Hindlimb muscle (tissue), 1 donor: ENCODE measurements at regions not wholly inside any gene's neighbourhood (a gene's known extent, or its start where the extent isn't known, plus 50 kb on each side); places are given as distances from the start of the nearest gene placed in this dataset.

Experiments
- DNase-seq: peaks from one replicate; pipeline ENCODE4 v3.0.0-alpha.2; 2013

- peak; percentile 45 for DNase-seq
Measured at GRCh38 chr19:46945694-46946489, 73.7 kb upstream of the NPAS1 start.

GRCh38 chr19:46946611-46947238 lies 72.9 kb upstream of the NPAS1 start:
- no peak for DNase-seq

- DNase-seq = no peak
Measured at GRCh38 chr19:46947866-46948265, 71.8 kb upstream of the NPAS1 start.

GRCh38 chr19:46950526-46951170 lies 69.0 kb upstream of the NPAS1 start:
- no peak for DNase-seq

GRCh38 chr19:46951171-46951986 lies 68.3 kb upstream of the NPAS1 start:
- no peak for DNase-seq

GRCh38 chr19:46952874-46953273 lies 66.8 kb upstream of the NPAS1 start:
- no peak for DNase-seq

- DNase-seq = no peak
Measured at GRCh38 chr19:46953955-46954501, 65.6 kb upstream of the NPAS1 start.

GRCh38 chr19:46954502-46954992 lies 65.1 kb upstream of the NPAS1 start:
- no peak for DNase-seq

- no peak for DNase-seq
Measured at GRCh38 chr19:46954993-46955812, 64.4 kb upstream of the NPAS1 start.

GRCh38 chr19:46955813-46956371 lies 63.7 kb upstream of the NPAS1 start:
- DNase-seq = no peak

GRCh38 chr19:46958532-46958931 lies 61.1 kb upstream of the NPAS1 start:
- no peak for DNase-seq

- DNase-seq = no peak
Measured at GRCh38 chr19:46959894-46960556, 59.6 kb upstream of the NPAS1 start.

GRCh38 chr19:46962030-46962570 lies 57.5 kb upstream of the NPAS1 start:
- no peak for DNase-seq

GRCh38 chr19:46963093-46963734 lies 56.4 kb upstream of the NPAS1 start:
- no peak for DNase-seq

- DNase-seq = no peak
Measured at GRCh38 chr19:46967578-46968032, 52.0 kb upstream of the NPAS1 start.
